ENCODE measurements at regions not wholly inside any gene's neighbourhood (a gene's known extent, or its start where the extent isn't known, plus 50 kb on each side); places are given as distances from the start of the nearest gene placed in this dataset.
"Not testable (repeated sequence)": the region's sequence is repeated elsewhere in the genome, so short reads cannot be mapped to it uniquely, and the experiment has no call there.

DNA sequence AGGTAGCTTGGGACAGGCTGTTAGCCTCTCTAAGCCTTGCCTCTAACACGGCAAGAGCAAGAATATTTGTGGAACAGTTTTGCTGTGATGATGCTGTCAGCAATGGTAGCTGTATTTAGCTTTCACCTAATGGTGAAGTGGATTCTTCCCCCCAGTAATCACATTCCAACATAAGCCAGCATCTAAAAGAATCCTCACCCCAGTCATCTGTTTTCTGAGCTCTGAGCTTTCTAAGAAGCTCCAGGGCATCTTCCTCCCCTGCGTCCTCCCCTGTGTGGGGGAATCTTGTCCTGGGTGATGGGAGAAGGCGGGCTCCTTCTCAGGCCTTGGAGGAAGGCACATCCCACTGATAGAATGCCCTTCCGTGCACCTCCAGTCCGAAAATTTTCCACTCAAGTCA, 367.6 kb downstream of the BRD1 start:
- DNase-seq = no peak

DNA sequence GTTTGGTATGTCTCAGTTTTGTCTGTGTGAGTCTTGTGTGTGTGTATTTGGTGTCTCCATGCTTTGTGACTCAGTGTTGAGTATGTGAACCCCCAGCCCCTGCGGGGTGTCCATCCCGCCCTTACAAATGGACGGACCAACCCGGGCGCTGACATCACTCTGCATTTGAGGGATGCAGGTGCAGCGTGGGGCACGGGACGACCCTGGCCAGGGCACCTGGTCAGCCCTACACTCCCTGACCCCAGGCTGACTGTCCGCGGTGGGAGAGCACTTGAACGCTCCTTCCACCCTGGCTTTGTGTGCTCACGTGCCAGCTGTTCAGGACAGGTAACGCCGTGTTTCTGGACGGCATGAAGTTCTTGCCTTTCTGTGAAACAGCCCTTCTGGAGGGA, 369.0 kb downstream of the BRD1 start:
- DNase-seq = no peak

GRCh38 chr22:49457946-49458707, 369.5 kb downstream of the BRD1 start:
- no peak for DNase-seq

- no peak for DNase-seq
Measured at GRCh38 chr22:49457146-49457545, 370.5 kb downstream of the BRD1 start.

- no peak for DNase-seq
Measured at GRCh38 chr22:49455595-49455994, 372.1 kb downstream of the BRD1 start.

DNA sequence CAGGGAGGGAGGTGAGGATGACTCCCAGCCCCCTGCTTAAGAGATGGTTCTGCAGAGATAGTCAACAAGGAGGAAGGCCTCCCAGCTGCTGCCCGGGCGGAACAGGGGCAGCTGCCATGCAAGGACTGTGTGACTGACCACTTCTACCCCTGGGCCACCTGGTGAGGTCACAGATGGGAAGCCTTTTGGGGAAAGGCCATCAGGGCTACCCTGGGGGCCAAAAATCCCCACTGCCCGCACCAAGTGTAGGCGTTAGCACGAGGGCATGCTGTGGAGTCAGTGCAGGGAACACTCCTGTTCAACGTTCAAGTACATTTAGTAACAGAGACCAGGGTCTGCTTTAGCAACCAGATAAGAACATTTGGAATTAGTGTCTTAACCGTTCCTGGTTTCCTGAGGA, 372.9 kb downstream of the BRD1 start:
- no peak for DNase-seq

DNA sequence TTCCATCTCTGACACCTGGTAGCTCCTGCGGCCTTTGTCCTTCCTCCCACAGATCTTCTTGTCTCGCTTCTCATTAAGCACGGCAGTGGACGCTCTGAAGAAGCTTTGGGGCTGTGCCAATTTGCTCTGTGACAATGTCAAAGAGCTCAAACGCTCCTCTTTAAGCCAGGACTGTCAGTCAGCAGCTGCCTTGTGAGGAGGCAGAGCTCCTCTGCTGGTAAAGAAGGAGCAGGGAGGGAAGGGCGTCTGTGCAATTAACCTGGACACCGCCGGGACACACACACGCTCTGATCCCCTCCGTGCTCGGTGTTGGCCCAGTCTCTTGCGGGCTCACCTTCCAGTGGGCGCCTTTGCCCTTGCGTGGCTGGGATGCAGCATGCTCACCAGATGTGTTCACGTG, 373.9 kb downstream of the BRD1 start:
- DNase-seq = no peak

- not testable (repeated sequence) for DNase-seq
Measured at GRCh38 chr22:49453019-49453418, 374.7 kb downstream of the BRD1 start.

- DNase-seq = no peak
Measured at GRCh38 chr22:49452362-49452946, 375.2 kb downstream of the BRD1 start.

- DNase-seq = no peak
Measured at GRCh38 chr22:49451070-49451840, 376.4 kb downstream of the BRD1 start.

DNA sequence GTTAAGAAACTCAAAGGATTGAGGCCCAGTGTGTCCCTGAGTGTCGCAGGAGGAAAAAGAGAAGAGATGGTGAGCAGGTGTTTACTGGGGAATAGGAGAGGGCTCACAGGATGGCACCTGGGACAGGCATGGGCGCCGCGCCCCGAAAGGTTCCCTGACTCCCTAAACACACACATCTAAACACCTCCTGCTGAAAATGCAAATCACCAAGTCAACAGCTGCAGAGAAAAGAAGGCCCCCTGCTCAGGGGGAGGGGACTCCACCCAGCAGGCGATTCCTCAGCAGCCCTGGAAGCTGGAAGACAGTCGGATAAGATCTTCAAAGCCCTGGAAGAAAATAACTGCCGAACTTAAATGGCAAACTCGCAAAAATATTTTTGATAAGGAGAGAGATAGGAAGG, 377.2 kb downstream of the BRD1 start:
- DNase-seq = no peak

DNA sequence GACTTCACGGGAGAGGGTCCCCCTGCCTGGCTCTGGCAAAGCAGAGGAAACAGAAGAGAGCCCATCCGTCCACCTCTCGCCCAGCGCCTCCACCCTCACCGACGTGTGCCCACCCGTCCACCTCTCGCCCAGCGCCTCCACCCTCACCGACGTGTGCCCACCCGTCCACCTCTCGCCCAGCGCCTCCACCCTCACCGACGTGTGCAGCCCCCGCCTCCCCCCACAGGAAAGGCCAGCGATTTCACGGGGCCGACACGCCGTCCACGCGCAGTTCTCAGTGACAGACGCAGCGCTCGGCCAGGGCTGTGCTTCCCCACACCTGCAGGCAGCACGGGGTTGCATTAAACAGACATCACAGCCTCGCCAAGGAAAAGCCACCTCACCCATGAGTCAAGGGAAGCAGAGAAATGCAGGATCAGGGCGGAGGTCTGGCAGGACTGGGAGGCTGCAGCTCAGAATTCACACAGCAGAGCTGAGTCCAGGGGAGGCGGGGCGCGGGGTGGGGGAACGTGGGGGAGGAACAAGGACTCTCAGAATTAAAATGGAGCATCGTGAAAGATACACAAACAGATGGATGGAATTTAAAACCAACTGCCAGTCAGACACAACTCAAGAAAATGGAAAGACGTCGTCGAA, 377.7 kb downstream of the BRD1 start:
- no peak for DNase-seq

GRCh38 chr22:49449377-49449776, 378.3 kb downstream of the BRD1 start:
- no peak for DNase-seq

GRCh38 chr22:49448526-49448925, 379.1 kb downstream of the BRD1 start:
- DNase-seq = no peak

DNA sequence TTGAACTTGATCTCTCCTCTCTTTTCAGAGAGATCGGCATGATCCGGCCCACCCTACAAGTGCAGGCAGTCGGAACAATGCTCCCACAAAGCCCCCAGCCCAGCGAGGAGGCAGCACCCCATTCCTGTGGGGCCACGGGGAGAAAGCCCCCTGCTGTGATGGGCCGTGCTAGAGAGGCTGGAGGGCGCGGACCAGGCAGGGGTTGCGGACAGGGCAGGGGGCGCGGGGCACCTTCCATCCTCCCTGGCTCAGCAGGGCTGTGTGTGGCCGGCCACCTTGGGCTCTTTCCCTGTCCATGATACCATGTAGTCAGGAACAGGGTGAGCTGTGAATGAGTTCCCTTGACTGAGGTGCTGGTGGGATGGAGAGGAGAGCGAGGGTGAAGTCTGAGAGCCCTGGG, 379.8 kb downstream of the BRD1 start:
- no peak for DNase-seq

DNA sequence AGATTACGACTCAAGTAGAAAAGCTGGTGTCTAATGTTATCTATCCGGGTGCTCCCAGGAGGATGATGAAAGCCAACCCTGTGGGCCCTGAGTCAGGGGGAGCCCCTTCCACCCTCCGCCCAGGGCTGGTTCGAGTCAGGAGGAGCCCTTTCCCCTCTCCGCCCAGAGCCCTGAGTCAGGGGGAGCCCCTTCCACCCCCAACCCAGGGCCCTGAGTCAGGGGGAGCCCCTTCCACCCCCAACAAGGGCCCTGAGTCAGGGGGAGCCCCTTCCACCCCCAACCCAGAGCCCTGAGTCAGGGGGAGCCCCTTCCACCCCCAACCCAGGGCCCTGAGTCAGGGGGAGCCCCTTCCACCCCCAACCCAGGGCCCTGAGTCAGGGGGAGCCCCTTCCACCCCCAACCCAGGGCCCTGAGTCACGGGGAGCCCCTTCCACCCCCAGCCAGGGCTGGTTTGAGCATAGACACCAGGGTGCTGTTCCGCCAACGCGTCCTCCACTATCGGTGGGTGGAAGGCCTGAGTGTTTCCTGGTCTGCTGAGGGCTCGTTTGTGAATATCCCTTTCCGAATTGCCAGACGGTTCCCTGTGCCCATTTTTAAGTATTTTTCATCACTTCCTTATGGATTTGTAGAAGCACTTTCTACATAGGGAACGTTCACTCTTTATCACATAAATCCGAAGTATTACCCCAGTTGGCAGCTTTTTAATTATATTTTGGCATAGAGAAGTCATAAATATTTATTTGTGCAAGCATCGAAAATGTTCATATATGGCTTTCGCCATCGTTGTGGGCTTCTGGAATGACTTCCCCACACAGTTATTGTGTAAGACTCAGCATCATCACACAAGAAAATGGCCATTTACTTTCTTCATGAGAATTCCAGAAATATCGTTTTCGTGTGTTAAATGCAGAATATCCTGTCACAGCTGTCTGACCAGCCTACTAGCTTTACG, 380.6 kb downstream of the BRD1 start:
- DNase-seq = no peak

- DNase-seq = no peak
Measured at GRCh38 chr22:49446145-49446758, 381.4 kb downstream of the BRD1 start.

- DNase-seq = no peak
Measured at GRCh38 chr22:49444781-49445180, 382.9 kb downstream of the BRD1 start.

DNA sequence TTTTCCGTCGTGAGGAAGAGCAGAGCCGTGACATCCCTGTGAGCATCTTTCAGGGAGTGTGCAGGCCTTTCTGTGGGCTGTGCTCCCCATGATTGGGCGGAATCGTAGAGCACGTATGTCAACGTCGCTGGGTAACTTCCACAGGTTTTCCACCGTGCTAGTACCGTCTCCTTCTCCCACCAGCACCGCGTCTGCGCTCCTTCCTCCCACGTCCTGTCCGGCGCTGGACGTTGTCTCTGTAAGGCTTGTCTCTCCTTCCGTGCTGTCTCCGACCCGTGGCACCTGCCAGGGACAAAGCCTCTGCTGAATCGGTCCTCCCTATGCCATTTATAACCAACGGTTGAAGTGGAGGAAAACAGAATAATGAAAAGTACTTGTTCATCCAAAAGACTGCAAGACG, 386.7 kb downstream of the BRD1 start:
- no peak for DNase-seq

- no peak for DNase-seq
Measured at GRCh38 chr22:49439373-49439772, 388.3 kb downstream of the BRD1 start.

DNA sequence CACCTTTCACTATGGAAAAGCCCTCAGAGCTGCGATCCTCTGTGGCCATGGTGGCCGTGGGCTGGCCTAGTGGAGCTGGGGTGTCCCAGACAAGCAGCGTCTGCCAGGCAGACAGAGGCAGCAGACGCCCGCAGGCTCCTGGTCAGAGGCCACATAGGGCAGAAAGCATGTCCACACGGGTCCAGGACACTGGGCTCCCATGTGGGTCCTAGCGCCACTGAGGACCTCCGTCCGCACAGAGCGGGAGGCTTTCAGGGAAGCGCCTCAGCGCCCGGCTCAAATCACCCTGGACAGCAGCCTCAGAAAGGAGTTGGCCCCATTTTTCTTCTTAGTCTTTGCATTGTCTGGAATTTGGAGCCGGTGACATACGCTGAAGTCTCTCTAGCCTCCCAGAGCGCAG, 389.7 kb downstream of the BRD1 start:
- no peak for DNase-seq
